GM10266 (cell line): ENCODE measurements at regions not wholly inside any gene's neighbourhood (a gene's known extent, or its start where the extent isn't known, plus 50 kb on each side); places are given as distances from the start of the nearest gene placed in this dataset.
"Not testable (repeated sequence)": the region's sequence is repeated elsewhere in the genome, so short reads cannot be mapped to it uniquely, and the experiment has no call there.

Source experiments
- DNase-seq: peaks from one replicate; pipeline ENCODE4 v3.0.0; 2012; ENCODE audit errors: extremely low spot score
- CTCF ChIP-seq: IDR thresholded peaks from 2 replicates; pipeline ENCODE4 v1.5.1; 2012; ENCODE audit warnings: mild to moderate bottlenecking, low read depth; ENCODE audit not compliant: control insufficient read depth, insufficient read depth; ENCODE audit errors: missing control alignments

- TF ChIP-seq CTCF, result no peak
Observed at GRCh38 chr18:73355121-73355520, 487.3 kb upstream of the NETO1 start.

GRCh38 chr18:73352546-73352945, 484.8 kb upstream of the NETO1 start:
- no peak for DNase-seq
- no peak for TF ChIP-seq CTCF

More at GRCh38 chr18:73355121-73355520, 487.3 kb upstream of the NETO1 start:
- no peak for DNase-seq

DNA sequence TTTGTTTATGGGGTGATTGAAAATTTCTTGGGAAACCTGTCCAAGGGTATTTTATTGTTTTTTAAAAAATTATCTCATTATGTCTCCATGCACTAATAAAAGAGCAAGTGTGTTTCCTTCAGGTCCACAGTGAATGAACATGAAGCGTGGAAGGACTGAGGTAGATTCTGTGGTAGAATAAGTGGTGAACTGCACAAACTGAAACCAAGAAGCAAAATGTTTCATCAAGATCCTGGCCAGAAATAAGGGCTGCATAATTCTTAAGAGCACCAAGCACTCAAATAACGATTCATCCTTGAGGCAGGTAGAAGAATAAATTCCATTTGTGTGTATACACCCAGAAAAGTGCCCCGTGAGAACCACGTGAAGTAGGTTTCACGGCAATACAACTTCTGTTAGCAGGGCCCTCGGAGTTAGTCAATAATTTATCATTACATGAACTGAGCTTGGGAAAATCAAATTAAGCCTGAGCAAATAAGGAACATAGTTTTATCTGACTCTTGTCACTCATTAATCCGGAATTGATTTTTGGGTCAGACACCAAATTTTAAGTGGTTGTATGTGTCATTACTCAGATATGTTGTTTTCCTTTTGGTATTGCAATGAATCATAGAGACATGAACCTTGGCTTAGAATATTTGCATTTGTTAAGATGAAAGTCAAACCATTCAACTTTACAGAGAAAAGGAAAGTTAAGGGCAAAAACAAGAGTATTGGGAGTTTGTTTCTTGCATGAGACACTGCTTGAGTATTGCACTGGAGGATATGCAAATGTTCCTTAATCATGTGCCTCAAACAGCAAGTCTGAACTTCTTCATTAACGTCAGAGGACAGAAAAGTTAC, 472.6 kb upstream of the NETO1 start:
- no peak for TF ChIP-seq CTCF
- DNase-seq, result no peak

- no peak for DNase-seq
- TF ChIP-seq CTCF, result no peak
Observed at GRCh38 chr18:73331212-73331772, 463.5 kb upstream of the NETO1 start.

DNA sequence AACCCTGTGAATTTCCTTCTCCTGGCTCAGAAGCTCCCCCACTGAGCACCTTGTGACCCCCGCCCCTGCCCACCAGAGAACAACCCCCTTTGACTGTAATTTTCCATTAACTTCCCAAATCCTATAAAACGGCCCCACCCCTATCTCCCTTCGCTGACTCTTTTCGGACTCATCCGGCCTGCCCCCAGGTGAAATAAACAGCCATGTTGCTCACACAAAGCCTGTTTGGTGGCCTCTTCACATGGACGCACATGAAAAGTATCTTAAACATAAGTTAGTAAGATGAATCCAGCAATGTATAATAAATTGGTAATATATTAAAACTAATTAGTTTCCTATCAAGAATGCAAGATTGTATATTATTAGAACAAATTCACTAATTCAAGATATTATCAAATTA, 462.3 kb upstream of the NETO1 start:
- not testable (repeated sequence) for DNase-seq

DNA sequence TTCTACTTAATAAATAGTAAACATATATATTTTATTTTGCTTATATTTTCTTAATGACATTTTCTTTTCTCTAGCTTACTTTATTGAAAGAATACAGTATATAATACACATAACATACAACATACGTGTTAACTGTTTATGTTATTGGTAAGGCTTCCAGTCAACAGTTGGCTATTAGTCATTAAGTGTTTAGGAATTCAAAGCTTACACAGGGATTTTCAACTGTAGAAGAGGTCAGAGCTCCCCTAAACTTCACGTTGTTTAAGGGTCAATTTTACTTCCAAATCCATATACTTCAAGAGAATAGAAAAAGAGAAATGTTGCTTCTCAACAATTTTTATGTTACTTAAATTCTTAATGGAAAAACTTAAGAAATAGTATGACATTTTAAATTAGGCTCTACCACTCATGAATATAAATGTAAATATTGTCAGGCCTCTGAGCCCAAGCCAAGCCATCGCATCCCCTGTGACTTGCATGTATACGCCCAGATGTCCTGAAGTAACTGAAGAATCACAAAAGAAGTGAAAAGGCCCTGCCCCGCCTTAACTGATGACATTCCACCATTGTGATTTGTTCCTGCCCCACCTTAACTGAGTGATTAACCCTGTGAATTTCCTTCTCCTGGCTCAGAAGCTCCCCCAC, 456.5 kb upstream of the NETO1 start:
- DNase-seq, result not testable (repeated sequence)

GRCh38 chr18:73318739-73319479, 451.1 kb upstream of the NETO1 start:
- DNase-seq, result no peak

More at GRCh38 chr18:73318739-73319479, 451.1 kb upstream of the NETO1 start:
- TF ChIP-seq CTCF, result no peak
